HEK293T (cell line): ENCODE measurements at regions not wholly inside any gene's neighbourhood (a gene's known extent, or its start where the extent isn't known, plus 50 kb on each side); places are given as distances from the start of the nearest gene placed in this dataset.

ENCODE experiments used
- ARNT ChIP-seq: fragments of 450-650 bp; IDR thresholded peaks from 2 replicates; pipeline ENCODE4 v1.6.1; 2017; ENCODE audit warnings: mild to moderate bottlenecking
- BHLHE40 ChIP-seq: fragments of 450-650 bp; IDR thresholded peaks from 2 replicates; pipeline ENCODE4 v1.6.1; 2016; ENCODE audit warnings: mild to moderate bottlenecking, moderate library complexity, borderline replicate concordance
- CTBP1 ChIP-seq: fragments of 450-650 bp; IDR thresholded peaks from 2 replicates; pipeline ENCODE4 v1.6.1; 2016; ENCODE audit warnings: borderline replicate concordance
- FOXK2 ChIP-seq: fragments of 450-650 bp; IDR thresholded peaks from 2 replicates; pipeline ENCODE4 v1.6.1; 2016; ENCODE audit warnings: mild to moderate bottlenecking
- HDGF ChIP-seq: fragments of 450-650 bp; IDR thresholded peaks from 2 replicates; pipeline ENCODE4 v1.6.1; 2017; ENCODE audit warnings: antibody characterized with exemption, borderline replicate concordance
- NFRKB ChIP-seq: fragments of 450-650 bp; IDR thresholded peaks from 2 replicates; pipeline ENCODE4 v1.6.1; 2016; ENCODE audit warnings: mild to moderate bottlenecking, moderate library complexity
- SP1 ChIP-seq: fragments of 450-650 bp; IDR thresholded peaks from 2 replicates; pipeline ENCODE4 v1.6.1; 2017
- SUZ12 ChIP-seq: fragments of 450-650 bp; IDR thresholded peaks from 2 replicates; pipeline ENCODE4 v1.6.1; 2016; ENCODE audit warnings: mild to moderate bottlenecking

GRCh38 chr2:4039896-4040295 is 336.5 kb downstream of the DCDC2C start:
- no peak for TF ChIP-seq FOXK2
- TF ChIP-seq BHLHE40 = no peak
- TF ChIP-seq ARNT = no peak
- TF ChIP-seq HDGF = no peak
- TF ChIP-seq NFRKB = no peak
- TF ChIP-seq SUZ12 = no peak
- TF ChIP-seq SP1 = no peak
- no peak for TF ChIP-seq CTBP1
